NCI-H774 (cell line): ENCODE measurements at regions not wholly inside any gene's neighbourhood (a gene's known extent, or its start where the extent isn't known, plus 50 kb on each side); places are given as distances from the start of the nearest gene placed in this dataset.

Source experiments
- DNase-seq: peaks from one replicate; lab custom pipeline; 2025; lab: John Stamatoyannopoulos, UW

DNA sequence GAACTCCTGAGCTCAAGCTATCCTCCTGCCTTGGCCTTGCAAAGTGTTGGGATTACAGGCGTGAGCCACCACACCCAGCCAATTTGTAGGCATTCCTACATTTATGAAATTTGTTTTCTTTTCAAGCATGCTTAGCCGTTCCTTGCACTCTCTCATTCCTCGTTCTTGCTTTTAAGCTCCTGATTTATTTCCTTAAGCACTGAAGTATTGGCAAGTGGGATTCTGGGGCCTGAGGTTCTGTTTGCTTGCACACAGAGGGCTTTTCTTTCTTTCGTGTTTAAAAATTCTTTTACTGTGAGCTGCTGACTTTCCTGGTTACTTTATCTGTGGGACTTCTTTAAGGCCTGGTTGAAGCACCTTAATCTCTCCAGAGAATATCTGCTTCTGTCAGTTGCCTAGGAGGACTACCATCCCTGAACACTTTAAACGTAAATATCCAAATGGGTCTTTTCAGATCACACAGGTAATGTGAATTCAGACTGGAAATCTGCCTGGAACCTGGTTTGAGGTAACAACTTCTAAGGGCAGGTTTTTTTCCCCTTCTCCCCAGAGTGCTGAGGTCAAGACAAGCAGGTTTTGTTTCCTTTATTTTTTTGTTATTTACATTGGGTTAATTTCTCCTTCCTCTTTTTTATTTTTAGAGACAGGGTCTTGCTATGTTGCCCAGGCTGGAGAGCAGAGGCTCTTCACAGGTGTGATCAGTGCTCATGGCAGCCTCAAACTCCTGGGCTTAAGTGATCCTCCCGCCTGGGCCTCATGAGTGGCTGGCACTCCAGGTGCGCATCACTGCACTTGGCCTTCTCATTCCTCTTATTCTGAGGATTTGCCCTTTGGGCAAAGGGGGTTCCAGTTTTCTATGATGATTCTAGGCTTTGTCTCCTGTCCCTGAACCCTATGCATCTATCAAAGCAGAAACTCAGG, 102.9 kb downstream of the PFKFB3 start:
- no peak for DNase-seq

- no peak for DNase-seq
Measured at GRCh38 chr10:6306917-6307316, 104.2 kb downstream of the PFKFB3 start.

DNA sequence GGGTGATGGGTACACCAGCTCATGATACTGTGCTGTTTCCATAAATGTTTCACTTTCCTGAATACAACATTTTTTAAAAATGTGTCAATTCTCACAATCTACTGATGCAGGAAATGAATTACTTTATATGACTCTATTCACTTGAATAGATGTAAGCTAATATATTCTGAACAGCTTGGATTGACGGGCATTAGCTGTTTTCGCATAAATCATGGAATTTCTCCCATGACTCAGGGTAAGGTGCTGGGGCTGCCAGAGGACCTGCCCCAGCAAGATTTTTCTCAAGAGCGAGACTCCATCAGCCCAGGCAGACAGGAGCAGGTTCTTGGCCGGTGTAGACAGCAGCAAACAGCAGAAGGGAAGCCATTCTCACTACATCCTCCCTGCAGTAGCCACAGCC, 107.1 kb downstream of the PFKFB3 start:
- no peak for DNase-seq

- DNase-seq: no peak
Measured at GRCh38 chr10:6310977-6311376, 108.2 kb downstream of the PFKFB3 start.

- DNase-seq: no peak
Measured at GRCh38 chr10:6311700-6312330, 109.1 kb downstream of the PFKFB3 start.

DNA sequence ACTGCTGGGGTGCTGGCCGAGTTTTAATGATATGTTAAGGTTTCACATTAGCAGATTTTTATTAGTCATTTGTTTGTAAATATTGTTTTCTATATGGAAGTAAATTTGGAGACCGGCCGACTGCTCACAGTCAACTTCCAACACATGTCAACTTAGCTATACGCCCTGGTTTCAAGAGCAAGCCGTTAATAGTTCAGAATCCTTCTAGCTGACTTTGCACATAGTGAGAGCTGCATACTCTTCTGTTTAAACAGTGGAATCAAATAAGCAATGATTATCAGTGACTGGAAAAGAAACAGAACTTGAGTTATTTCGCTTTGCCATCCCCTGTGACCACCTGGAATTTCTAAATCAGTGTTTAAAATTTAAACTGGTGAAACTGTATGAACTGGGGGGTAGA, 109.9 kb downstream of the PFKFB3 start:
- no peak for DNase-seq

GRCh38 chr10:6313111-6313895, 110.6 kb downstream of the PFKFB3 start:
- no peak for DNase-seq

GRCh38 chr10:6314620-6315205, 112.0 kb downstream of the PFKFB3 start:
- no peak for DNase-seq

- no peak for DNase-seq
Measured at GRCh38 chr10:6319119-6319518, 116.4 kb downstream of the PFKFB3 start.

DNA sequence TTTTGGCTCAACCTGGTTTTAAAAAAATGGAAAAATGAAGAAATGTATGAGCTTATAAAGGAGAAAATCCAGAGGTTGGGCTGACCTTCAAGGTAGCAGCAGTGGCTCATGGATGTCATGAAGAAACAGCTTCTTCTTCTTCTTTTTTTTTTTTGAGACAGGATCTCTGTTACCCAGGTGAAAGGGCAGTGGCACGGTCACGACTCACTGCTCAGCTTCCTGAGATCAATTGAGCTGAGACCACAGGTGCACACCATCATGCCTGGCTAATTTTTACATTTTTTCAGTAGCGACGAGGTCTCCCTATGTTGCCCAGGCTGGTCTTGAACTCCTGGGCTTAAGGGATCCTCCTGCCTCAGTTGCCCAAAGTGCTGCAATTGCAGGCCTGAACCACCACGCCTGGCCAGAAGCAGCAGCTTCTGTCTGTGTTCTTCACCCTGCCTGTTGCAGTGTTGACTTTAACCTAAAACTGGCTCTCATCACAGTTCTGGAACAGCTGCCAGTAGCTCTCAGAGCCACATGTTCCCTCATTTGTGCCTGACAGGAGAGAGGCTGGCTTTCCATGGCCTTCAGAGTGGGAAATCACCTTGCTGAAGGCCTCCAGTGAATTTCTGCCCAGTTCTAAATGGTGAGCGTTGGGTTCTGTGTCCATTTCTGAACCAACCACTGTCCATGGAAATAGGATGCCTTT, 117.7 kb downstream of the PFKFB3 start:
- DNase-seq: no peak

DNA sequence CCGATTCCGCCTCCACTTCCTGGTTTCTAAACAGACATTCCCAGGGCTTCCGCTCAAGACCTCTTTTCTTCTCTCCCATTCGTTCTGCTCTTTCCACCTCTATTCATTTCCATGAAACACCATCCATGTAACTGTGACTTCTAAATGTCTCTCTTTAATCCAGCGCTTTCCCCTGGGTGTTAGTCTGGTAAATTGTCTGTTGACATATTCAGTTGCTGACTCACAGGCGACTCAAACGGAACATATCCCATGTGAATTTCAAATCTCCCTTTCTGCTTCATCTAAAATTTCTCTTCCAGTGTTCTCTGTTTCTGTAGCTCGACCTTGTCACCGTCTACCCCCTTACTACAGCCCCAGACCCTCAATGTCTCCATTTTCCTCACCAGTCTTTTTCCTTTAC, 119.1 kb downstream of the PFKFB3 start:
- no peak for DNase-seq

- DNase-seq: no peak
Measured at GRCh38 chr10:6322805-6323204, 120.1 kb downstream of the PFKFB3 start.

- DNase-seq: no peak
Measured at GRCh38 chr10:6327961-6328698, 125.4 kb downstream of the PFKFB3 start.

DNA sequence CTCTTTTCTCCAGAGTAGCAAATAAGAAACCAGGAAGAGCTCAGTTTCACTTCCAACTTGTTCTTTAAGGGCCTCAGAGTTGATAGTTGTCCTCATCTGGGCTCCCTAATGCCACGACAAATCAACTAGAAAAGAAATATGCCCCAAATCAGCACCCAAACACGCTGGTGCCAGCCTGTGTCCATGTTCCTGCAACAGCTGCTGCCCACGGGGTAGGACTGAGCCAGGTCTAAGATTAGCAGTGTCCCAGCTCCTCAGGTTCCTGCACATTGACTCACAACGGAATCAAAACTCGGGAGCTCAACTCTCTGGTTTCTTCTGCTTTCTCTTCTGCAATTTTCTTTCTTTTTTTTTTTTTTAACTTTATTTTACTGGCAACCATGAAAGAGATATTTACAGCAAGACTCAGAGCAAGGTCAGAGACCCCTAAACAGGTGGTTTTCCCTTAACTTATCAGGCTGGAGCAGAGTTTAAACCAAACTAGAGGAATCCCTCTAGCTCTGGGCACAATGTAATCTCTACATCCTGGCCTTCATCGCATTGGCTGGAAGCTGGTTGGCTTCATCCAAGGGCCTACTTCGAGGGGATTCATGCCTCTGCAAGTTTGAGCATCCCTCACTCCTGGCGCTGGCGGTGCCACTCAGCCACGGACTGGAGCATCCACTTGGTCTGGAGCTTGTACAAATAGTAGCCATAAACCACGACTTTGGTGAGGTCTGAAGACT, 126.1 kb downstream of the PFKFB3 start:
- DNase-seq: no peak

- no peak for DNase-seq
Measured at GRCh38 chr10:6333086-6333485, 130.4 kb downstream of the PFKFB3 start.

DNA sequence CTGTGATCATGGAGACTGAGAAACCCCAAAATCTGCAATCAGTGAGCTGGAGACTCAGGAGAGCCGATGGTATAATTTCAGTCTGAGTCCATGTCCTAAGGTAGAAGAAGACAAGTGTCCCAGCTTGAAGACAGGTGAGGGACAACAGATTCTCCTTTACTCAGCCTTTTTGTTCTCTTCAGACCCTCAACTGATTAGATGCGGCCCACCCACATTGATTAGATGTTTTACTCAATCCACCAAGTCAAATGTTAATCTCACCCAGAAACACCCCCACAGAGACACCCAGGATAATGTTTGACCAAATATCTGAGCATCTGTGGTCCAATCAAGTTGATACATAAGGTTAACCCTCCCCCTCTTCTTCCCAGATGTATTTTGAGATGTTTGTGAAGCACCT, 131.2 kb downstream of the PFKFB3 start:
- no peak for DNase-seq

GRCh38 chr10:6336016-6336415, 133.3 kb downstream of the PFKFB3 start:
- DNase-seq: no peak

GRCh38 chr10:6337382-6337781, 134.7 kb downstream of the PFKFB3 start:
- DNase-seq: no peak

- no peak for DNase-seq
Measured at GRCh38 chr10:6338361-6338760, 135.6 kb downstream of the PFKFB3 start.

DNA sequence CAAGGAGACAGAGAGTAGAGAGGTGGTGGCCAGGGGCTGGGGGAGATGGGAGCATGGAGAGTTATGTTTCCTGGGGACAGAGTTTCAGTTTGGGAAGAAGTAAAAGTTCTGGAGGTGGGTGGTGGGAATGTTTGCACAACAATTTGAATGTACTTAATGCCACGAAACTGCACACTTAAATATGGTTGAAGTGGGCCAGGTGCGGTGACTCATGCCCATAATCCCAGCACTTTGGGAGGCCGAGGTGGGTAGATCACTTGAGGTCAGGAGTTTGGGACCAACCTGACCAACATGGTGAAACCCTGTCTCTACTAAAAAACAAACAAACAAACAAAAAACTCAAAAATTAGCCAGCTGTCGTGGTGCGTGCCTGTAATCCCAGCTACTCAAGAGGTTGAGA, 137.2 kb downstream of the PFKFB3 start:
- no peak for DNase-seq
